Large intestine (tissue), 3 donors: ENCODE measurements at regions not wholly inside any gene's neighbourhood (a gene's known extent, or its start where the extent isn't known, plus 50 kb on each side); places are given as distances from the start of the nearest gene placed in this dataset.

Experiments used
- DNase-seq, 2 donors: peaks; one replicate each; pipeline versions ENCODE4 v3.0.0 to v3.0.0-alpha.2; 2013
- H3K27ac ChIP-seq: one replicate; pipeline ENCODE4 v1.5.1; 2013; ENCODE audit warnings: low read length
- H3K27me3 ChIP-seq: 2 replicates; pipeline ENCODE4 v1.6.1; 2013; ENCODE audit warnings: low read length; ENCODE audit not compliant: control insufficient read depth, insufficient read depth
- H3K36me3 ChIP-seq: 2 replicates; pipeline ENCODE4 v1.6.1; 2013; ENCODE audit warnings: low read length; ENCODE audit not compliant: control insufficient read depth, insufficient read depth
- H3K4me1 ChIP-seq: one replicate; pipeline ENCODE4 v1.6.1; 2013; ENCODE audit warnings: low read length; ENCODE audit not compliant: control insufficient read depth, insufficient read depth
- H3K4me3 ChIP-seq: one replicate; pipeline ENCODE4 v1.5.1; 2013; ENCODE audit warnings: low read length
- H3K9me3 ChIP-seq: one replicate; pipeline ENCODE4 v1.6.1; 2013; ENCODE audit warnings: mild to moderate bottlenecking, low read depth, low read length, moderate library complexity; ENCODE audit not compliant: control insufficient read depth
- WGBS: methylation state at CpG from one replicate; pipeline ENCODE4 v1.1.5; 2013; ENCODE audit warnings: low lambda C conversion rate; ENCODE audit not compliant: insufficient coverage; 5-methylcytosine and 5-hydroxymethylcytosine counted together

DNA sequence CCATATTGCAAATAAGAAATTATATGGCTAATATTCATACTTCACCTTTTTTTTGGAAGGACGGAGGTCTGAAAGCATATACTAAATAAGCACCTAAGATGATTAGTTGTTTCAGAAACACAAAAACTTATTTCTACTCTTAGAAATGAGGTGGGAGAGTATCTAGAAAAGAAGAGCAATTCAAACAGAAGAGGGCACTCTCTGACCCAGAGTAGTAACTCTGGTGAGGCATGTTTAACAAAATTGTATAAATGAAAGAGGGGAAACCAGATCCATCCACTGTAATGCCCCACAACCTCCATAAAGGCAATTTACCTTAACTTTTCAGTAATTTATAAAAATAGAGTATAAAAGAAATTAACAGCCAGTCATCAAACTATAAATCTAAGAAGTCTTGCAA lies 669.6 kb upstream of the VRK2 start:
- Histone ChIP-seq H3K36me3 (no peaks in the 10 kb centered on the region), H3K4me3 (no peak overlapping the region), H3K4me1 (no peaks in the 10 kb centered on the region), H3K27ac (no peak overlapping the region), H3K27me3 (no peaks in the 10 kb centered on the region), H3K9me3 (no peaks in the 10 kb centered on the region)
- DNase-seq = no peak
- WGBS = no CpG with 5 or more reads among the region's 1 CpG

DNA sequence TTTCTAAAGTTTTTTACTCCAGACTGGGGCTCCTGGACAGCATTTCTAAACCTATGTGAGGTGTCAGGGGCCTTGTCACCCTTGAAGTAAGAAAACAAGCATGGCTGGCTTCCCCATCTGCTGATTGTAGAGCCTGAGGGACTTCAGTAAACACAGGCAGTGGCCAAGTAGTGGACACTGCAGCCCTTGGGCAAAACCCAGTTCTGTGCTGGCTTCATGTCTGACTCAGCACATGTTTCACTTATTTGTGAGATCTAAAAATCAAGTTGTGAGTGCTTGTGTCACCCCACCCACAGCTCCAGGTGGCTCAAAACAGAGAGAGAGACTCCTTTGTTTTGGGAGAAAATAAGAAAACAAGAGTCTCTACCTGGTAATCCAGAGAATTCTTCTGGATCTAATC lies 660.3 kb upstream of the VRK2 start:
- no peak overlapping the region for H3K27ac ChIP-seq

DNA sequence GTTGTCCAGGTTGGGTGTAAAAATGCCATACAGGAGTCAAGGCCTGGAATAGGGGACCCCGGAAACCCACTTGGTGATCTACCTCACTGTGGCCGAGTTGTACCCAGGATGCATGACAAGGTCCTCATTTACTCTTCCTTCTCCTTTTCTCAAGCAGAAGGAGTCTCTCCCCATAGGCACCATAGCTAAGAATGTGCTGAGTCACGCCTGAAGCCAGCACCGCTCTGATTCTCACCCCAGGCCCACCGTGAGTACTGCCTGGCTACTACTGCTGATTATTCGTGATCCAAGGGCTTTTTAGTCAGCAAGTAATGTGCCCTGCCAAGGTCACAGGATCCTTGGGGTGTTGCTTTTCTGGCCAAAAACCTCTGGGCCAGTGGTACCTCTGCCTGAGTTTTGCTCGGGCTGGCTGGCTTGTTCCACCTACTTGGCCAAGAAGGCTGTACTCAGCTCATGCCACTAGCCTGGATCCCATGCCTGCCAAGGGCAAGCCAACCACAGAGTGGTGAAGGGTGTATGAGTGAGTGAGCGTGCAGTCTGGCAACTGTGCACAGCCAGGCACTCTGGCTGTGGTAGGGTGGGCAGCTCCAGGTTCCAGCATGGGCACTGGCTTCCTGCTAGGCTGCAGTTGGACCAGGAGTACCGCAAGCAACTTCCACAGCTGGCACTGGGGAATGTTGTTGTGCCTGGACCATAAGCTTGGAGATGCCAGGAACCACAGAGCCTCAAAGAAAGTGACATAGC lies 650.1 kb upstream of the VRK2 start:
- H3K9me3 ChIP-seq = peaks cover 10% of the 10 kb centered on the region
- DNase-seq = no peak
- no CpG with 5 or more reads among the region's 9 CpGs for WGBS
- H3K27ac ChIP-seq = no peak overlapping the region
- no peaks in the 10 kb centered on the region for H3K4me1 ChIP-seq
- H3K4me3 ChIP-seq = no peak overlapping the region
- H3K27me3 ChIP-seq = no peaks in the 10 kb centered on the region
- H3K36me3 ChIP-seq = no peaks in the 10 kb centered on the region

More for the DNA sequence above, 660.3 kb upstream of the VRK2 start:
- no peak for DNase-seq
- no peaks in the 10 kb centered on the region for H3K9me3 ChIP-seq
- no peaks in the 10 kb centered on the region for H3K4me1 ChIP-seq
- H3K36me3 ChIP-seq = no peaks in the 10 kb centered on the region
- H3K27me3 ChIP-seq = no peaks in the 10 kb centered on the region
- no peak overlapping the region for H3K4me3 ChIP-seq

DNA sequence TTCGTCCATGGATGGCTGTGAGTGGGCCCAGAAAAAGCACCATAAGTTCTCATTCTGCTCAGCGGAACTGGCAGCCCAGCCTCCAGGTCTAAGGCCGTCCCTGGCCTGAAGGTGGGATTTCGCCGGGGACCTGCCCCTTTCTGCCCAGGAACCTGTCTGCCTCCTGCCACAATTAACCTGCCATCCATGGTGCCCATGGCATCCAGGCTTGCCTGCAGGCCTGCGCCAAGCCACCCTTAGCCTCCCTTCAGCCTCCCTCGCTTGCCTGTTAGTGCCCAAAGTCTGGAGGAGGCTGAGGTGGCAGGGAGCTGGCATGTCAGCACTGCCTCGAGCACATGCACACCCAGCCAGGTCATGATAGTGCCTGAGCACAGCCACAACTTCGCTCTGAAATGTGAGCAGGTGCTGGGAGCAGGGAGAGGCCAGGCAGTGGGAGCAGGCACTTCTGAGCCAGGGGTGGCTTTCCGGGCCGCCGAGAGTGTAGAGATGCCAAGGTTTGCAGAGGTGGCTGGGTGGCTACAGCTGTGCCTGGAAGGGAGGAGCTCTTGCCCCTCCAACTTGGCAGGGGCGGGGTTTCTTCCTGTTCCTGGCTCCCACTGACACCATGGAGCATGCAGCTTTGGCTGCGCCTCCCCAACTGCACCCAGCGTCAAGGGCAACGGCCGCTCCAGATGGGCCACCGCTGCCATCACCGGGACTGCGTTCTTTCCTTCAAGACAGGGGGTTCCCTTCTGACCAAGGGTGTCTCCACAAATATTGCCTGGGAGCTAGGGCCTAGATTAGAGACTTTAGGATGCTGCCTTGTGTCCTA lies 648.9 kb upstream of the VRK2 start:
- no peaks in the 10 kb centered on the region for H3K4me1 ChIP-seq
- DNase-seq = no peak
- peaks cover 10% of the 10 kb centered on the region for H3K9me3 ChIP-seq
- WGBS = no CpG with 5 or more reads among the region's 20 CpGs
- no peaks in the 10 kb centered on the region for H3K36me3 ChIP-seq
- no peak overlapping the region for H3K4me3 ChIP-seq
- H3K27ac ChIP-seq = no peak overlapping the region
- H3K27me3 ChIP-seq = no peaks in the 10 kb centered on the region

DNA sequence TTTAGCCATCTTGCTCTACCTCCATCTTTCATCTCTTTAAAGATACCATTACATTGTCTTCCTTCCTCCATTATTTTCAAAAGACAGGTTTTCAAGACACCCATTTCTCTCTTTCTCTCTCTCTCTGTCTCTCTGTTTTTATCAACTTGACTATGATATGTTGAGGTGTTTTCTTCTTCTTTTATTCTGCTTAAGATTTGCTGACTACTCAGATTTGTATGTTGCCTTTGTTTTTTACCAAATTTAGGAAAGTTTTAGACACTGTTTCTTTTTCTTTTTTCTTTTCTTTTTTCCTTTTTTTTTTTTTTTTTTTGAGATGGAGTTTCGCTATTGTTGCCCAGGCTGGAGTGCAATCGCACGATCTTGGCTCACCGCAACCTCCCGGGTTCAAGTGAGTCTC lies 647.5 kb upstream of the VRK2 start:
- Histone ChIP-seq H3K27ac (no peak overlapping the region), H3K36me3 (no peaks in the 10 kb centered on the region), H3K9me3 (peaks cover 10% of the 10 kb centered on the region), H3K4me1 (no peaks in the 10 kb centered on the region), H3K4me3 (no peak overlapping the region), H3K27me3 (no peaks in the 10 kb centered on the region)
- no CpG with 5 or more reads among the region's 5 CpGs for WGBS
- DNase-seq = no peak

DNA sequence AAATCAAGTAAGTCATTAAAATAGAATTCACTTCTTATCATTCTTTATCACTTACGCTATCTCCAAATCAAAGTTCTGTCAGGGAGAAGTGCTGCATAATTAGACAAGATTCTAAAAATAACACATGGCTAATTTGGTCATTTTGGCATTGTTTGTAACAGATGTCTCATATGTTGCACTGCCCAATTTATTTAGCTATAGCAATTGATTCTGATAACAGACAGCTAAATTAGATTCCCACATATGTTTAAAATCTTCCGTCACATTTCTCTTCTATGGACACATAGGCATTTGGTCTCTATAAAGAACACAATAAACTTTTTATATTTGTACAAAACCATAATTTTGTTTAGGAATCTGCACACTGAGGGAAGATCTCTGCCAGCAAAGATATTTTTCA lies 644.5 kb upstream of the VRK2 start:
- Histone ChIP-seq H3K4me1 (no peaks in the 10 kb centered on the region), H3K4me3 (no peak overlapping the region), H3K36me3 (no peaks in the 10 kb centered on the region), H3K9me3 (peaks cover 6% of the 10 kb centered on the region), H3K27me3 (no peaks in the 10 kb centered on the region), H3K27ac (no peak overlapping the region)
- WGBS = no CpG with 5 or more reads among the region's 2 CpGs
- no peak for DNase-seq

DNA sequence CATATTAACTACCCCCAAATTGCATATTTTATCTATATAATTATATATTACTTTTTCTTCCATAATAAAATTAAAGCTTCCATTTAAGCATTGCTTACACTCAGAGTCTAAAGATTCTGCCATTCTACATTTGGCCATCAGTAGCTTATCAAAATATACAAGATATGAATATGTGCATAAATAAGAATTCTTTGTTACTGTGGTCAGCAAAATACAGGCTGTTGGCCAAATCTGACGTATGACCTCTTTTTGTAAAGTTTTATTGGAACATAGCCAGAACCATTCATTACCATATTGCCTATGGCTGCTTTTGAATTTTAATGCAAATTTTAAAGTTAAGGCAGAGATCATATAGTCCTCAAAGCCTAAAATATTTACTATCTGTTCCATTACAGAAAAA lies 643.9 kb upstream of the VRK2 start:
- 100% methylated on average over 1 of the region's 1 CpG for WGBS
- Histone ChIP-seq H3K36me3 (no peaks in the 10 kb centered on the region), H3K4me1 (no peaks in the 10 kb centered on the region), H3K4me3 (no peak overlapping the region), H3K27me3 (no peaks in the 10 kb centered on the region), H3K9me3 (peaks cover 3% of the 10 kb centered on the region), H3K27ac (no peak overlapping the region)
- no peak for DNase-seq

DNA sequence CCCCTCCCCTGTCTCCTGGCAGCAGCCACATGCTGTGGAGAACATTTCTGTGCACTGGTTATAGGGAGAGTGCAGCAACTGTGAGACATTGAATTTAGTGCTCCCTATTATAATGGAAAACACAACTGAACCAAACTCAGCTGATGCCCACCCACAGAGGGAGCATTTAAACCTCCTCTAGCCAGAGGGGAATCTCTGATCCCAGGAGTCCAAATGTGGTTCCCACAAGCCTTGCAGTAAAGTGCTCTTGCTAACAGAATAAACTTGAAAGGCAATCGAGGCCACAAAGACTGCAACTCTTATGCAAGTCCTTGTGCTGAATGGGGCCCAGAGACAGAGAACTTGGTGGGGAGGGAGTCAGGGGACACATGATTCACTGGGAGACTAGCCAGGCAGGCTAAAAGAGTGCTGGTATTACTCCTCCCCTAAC lies 638.8 kb upstream of the VRK2 start:
- H3K27ac ChIP-seq = no peak overlapping the region
- no peak overlapping the region for H3K4me3 ChIP-seq
- H3K36me3 ChIP-seq = no peaks in the 10 kb centered on the region
- WGBS = no CpG with 5 or more reads among the region's 1 CpG
- no peaks in the 10 kb centered on the region for H3K9me3 ChIP-seq
- no peaks in the 10 kb centered on the region for H3K4me1 ChIP-seq
- no peaks in the 10 kb centered on the region for H3K27me3 ChIP-seq
- DNase-seq = no peak

DNA sequence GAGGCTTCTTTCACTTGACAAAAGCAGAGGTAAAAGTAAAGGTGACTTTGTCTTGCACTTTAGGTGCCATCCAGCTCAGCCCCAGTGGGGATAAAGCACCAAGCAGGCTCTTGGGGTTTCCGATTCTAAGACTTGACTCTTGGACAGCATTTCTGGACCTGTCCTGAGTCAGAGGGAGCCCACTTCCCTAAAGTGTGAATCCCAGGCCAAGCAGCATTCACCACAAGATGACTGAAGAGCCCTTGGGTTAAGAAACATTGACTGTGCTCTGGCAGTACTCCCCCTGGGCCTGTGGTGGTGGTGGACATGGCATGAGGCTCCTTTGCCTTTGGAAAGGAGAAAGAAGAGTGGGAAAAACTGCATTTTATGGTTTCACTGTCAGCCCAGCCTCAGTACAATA lies 638.0 kb upstream of the VRK2 start:
- no CpG with 5 or more reads among the region's 1 CpG for WGBS
- Histone ChIP-seq H3K27me3 (no peaks in the 10 kb centered on the region), H3K9me3 (peaks cover under 1% of the 10 kb centered on the region), H3K4me1 (no peaks in the 10 kb centered on the region), H3K4me3 (no peak overlapping the region), H3K27ac (no peak overlapping the region), H3K36me3 (no peaks in the 10 kb centered on the region)
- no peak for DNase-seq

DNA sequence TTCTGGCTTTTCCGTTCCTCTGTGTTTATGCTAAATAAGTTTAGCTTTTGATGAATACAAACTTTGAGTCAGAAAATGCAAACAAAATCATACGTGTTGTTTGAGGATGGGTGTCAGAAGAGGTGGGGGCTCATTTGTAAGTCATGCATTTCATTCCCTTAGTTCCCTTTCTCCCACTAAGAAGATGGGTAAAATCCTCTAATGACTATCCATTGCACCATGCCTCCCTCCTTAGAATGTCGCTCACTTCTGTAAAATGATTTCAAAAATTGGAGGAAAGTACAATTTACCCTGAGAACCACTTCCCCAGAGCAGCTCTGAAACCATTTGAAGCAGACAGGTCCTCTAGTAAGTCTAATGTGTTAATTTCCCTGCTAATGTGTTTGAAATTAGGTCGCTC lies 629.6 kb upstream of the VRK2 start:
- no peak for DNase-seq
- Histone ChIP-seq H3K27ac (no peak overlapping the region), H3K9me3 (peaks cover 3% of the 10 kb centered on the region), H3K27me3 (no peaks in the 10 kb centered on the region), H3K4me1 (no peaks in the 10 kb centered on the region), H3K4me3 (no peak overlapping the region), H3K36me3 (no peaks in the 10 kb centered on the region)
- 85% methylated on average over 2 of the region's 4 CpGs for WGBS
